ENCODE measurements at regions not wholly inside any gene's neighbourhood (a gene's known extent, or its start where the extent isn't known, plus 50 kb on each side); places are given as distances from the start of the nearest gene placed in this dataset.

GRCh38 chr12:89774645-89775044, 66.0 kb upstream of the ATP2B1 start:
- H3K9me1 ChIP-seq (replicated peaks; ENCODE audit: control insufficient read depth, extremely low read depth, insufficient read depth, low read length) = no peaks in the 10 kb centered on the region
- no peak overlapping the region for H3K9ac ChIP-seq (replicated peaks; ENCODE audit: extremely low read depth, insufficient read depth, low read length)
- no peaks in the 10 kb centered on the region for H3K27me3 ChIP-seq (ENCODE audit: control insufficient read depth in 2 of 2, insufficient read depth in 2 of 2, low read length in 2 of 2)
- FAIRE-seq = no peak
- H4K20me1 ChIP-seq (replicated peaks; ENCODE audit: control insufficient read depth, extremely low read depth, insufficient read depth, low read length) = no peaks in the 10 kb centered on the region
- POLR2A ChIA-PET = no interaction called here
- H3K4me3 ChIP-seq (replicated peaks in 1 of 3; ENCODE audit: insufficient read depth in 1 of 3, low read depth in 1 of 3, low read length in 3 of 3) = no peak overlapping the region
- no peak overlapping the region for H3K4me2 ChIP-seq (ENCODE audit: insufficient read depth, low read length)
- CTCF ChIA-PET = no interaction called here
- no peaks in the 10 kb centered on the region for H3K36me3 ChIP-seq (ENCODE audit: control insufficient read depth in 2 of 2, extremely low read depth in 1 of 2, insufficient read depth in 2 of 2, low read length in 2 of 2)
- intact Hi-C loops (cut with micrococcal nuclease) (no loop called here), dilution Hi-C loops (cut with MboI; ENCODE audit: extremely low pct_ligation_motif_present, low sequenced_read_pairs) (no loop called here)
- H3K9me3 ChIP-seq (replicated peaks; ENCODE audit: control insufficient read depth, insufficient read depth, low read length) = no peaks in the 10 kb centered on the region
- no peak overlapping the region for H3K27ac ChIP-seq (ENCODE audit: insufficient read depth, low read depth, low read length)
- H2AFZ ChIP-seq (ENCODE audit: low read depth, low read length) = no peak overlapping the region
- H3K4me1 ChIP-seq (ENCODE audit: control insufficient read depth, extremely low read depth, insufficient read depth, low read length) = no peaks in the 10 kb centered on the region
- TF ChIP-seq GATA2 (IDR thresholded peaks at IDR 0.05; ENCODE audit: insufficient read depth, insufficient read length, low read depth, low read length) (no peak), EZH2 (IDR thresholded peaks at IDR 0.05; ENCODE audit: borderline replicate concordance, low read depth, low read length, severe bottlenecking) (no peak), FOS (IDR thresholded peaks at IDR 0.05; ENCODE audit: borderline replicate concordance, insufficient read depth, low read length) (no peak), POLR2A (IDR thresholded peaks at IDR 0.05; ENCODE audit: low read depth, low read length) (no peak), JUN (IDR thresholded peaks at IDR 0.05; ENCODE audit: borderline replicate concordance, insufficient read depth, insufficient read length, low read depth) (no peak), MAX (IDR thresholded peaks at IDR 0.05; ENCODE audit: insufficient read depth, insufficient read length) (no peak), POLR2AphosphoS5 (IDR thresholded peaks at IDR 0.05; ENCODE audit: insufficient read depth, low read depth, low read length) (no peak), MYC (IDR thresholded peaks at IDR 0.05; ENCODE audit: low read depth, low read length) (no peak)
- TF ChIP-seq, protein P1, sequence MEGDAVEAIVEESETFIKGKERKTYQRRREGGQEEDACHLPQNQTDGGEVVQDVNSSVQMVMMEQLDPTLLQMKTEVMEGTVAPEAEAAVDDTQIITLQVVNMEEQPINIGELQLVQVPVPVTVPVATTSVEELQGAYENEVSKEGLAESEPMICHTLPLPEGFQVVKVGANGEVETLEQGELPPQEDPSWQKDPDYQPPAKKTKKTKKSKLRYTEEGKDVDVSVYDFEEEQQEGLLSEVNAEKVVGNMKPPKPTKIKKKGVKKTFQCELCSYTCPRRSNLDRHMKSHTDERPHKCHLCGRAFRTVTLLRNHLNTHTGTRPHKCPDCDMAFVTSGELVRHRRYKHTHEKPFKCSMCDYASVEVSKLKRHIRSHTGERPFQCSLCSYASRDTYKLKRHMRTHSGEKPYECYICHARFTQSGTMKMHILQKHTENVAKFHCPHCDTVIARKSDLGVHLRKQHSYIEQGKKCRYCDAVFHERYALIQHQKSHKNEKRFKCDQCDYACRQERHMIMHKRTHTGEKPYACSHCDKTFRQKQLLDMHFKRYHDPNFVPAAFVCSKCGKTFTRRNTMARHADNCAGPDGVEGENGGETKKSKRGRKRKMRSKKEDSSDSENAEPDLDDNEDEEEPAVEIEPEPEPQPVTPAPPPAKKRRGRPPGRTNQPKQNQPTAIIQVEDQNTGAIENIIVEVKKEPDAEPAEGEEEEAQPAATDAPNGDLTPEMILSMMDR (IDR thresholded peaks at IDR 0.05; ENCODE audit: extremely low read depth in 1 of 2, insufficient read depth in 1 of 2, low read depth in 1 of 2, low read length in 2 of 2) = no peak
- BruUV-seq (replicated peaks) = no TSS peak
- no peak for DNase-seq (ENCODE audit: low read depth, low spot score)
- H3K79me2 ChIP-seq (ENCODE audit: control insufficient read depth, insufficient read depth, low read length) = no peaks in the 10 kb centered on the region
